GM12865 (cell line): ENCODE measurements at regions not wholly inside any gene's neighbourhood (a gene's known extent, or its start where the extent isn't known, plus 50 kb on each side); places are given as distances from the start of the nearest gene placed in this dataset.
"Not testable (repeated sequence)": the region's sequence is repeated elsewhere in the genome, so short reads cannot be mapped to it uniquely, and the experiment has no call there.

ENCODE experiments used
- DNase-seq: peaks from one replicate; pipeline ENCODE4 v3.0.0; 2010; ENCODE audit warnings: low read depth
- H3K4me3 ChIP-seq: 2 replicates; pipeline ENCODE4 v1.5.1; 2011; ENCODE audit warnings: mild to moderate bottlenecking, low read depth, low read length, control low read depth
- CTCF ChIP-seq: IDR thresholded peaks from 2 replicates; pipeline ENCODE4 v1.5.1; 2011; ENCODE audit warnings: low read length, control low read depth, low read depth, inconsistent platforms; ENCODE audit not compliant: insufficient read depth; ENCODE audit errors: missing control alignments

- DNase-seq, H3K4me3 ChIP-seq: not testable (repeated sequence)
Observed at GRCh38 chr2:114018464-114018863, 128.6 kb downstream of the ACTR3 start.

GRCh38 chr2:114020668-114021067 lies 130.8 kb downstream of the ACTR3 start:
- no peak for TF ChIP-seq CTCF
- no peak overlapping the region for H3K4me3 ChIP-seq

GRCh38 chr2:114022360-114023085 lies 132.6 kb downstream of the ACTR3 start:
- DNase-seq = no peak
- no peak for TF ChIP-seq CTCF
- H3K4me3 ChIP-seq = no peak overlapping the region

More at GRCh38 chr2:114020668-114021067, 130.8 kb downstream of the ACTR3 start:
- no peak for DNase-seq

GRCh38 chr2:114024326-114024725 lies 134.4 kb downstream of the ACTR3 start:
- H3K4me3 ChIP-seq = no peak overlapping the region
- TF ChIP-seq CTCF = no peak
- no peak for DNase-seq

GRCh38 chr2:114025030-114025429 lies 135.1 kb downstream of the ACTR3 start:
- TF ChIP-seq CTCF = peak; percentile 7

GRCh38 chr2:114027437-114027836 lies 137.5 kb downstream of the ACTR3 start:
- no peak for DNase-seq
- no peak overlapping the region for H3K4me3 ChIP-seq
- TF ChIP-seq CTCF = no peak

More at GRCh38 chr2:114025030-114025429, 135.1 kb downstream of the ACTR3 start:
- no peak overlapping the region for H3K4me3 ChIP-seq
- DNase-seq = no peak

GRCh38 chr2:114031605-114032505 lies 142.0 kb downstream of the ACTR3 start:
- no peak for DNase-seq
- no peak overlapping the region for H3K4me3 ChIP-seq
- no peak for TF ChIP-seq CTCF
